Psoas muscle (tissue), 7 donors: ENCODE measurements at regions not wholly inside any gene's neighbourhood (a gene's known extent, or its start where the extent isn't known, plus 50 kb on each side); places are given as distances from the start of the nearest gene placed in this dataset.
"Not testable (repeated sequence)": the region's sequence is repeated elsewhere in the genome, so short reads cannot be mapped to it uniquely, and the experiment has no call there.

Experiments used
- ATAC-seq, 4 donors: fragments of 200-7000 bp; cut with Tn5 transposase; one replicate each; pipeline ENCODE4 v1.9.1; 2020; ENCODE audit warnings: moderate library complexity in 3 of 4, mild to moderate bottlenecking in 2 of 4
- DNase-seq, 2 donors: peaks; one replicate each; pipeline ENCODE4 v3.0.0-alpha.2; 2020
- H3K27ac ChIP-seq: fragments of 200-600 bp; one replicate; pipeline ENCODE4 v1.8.0; 2022
- H3K27me3 ChIP-seq, 3 donors: fragments of 200-600 bp in 1 of 3; one replicate each; pipeline versions ENCODE4 v1.6.1 to v1.8.0; 2013 to 2022; ENCODE audit warnings: low read length in 2 of 3, mild to moderate bottlenecking in 2 of 3, moderate library complexity in 1 of 3; ENCODE audit not compliant: insufficient read depth in 3 of 3
- H3K36me3 ChIP-seq, 2 donors: fragments of 200-600 bp in 1 of 2; one replicate each; pipeline versions ENCODE4 v1.6.1 to v1.8.0; 2013 to 2022; ENCODE audit warnings: low read depth in 1 of 2, mild to moderate bottlenecking in 1 of 2, moderate library complexity in 1 of 2; ENCODE audit not compliant: insufficient read depth in 1 of 2
- H3K4me1 ChIP-seq: fragments of 200-600 bp; one replicate; pipeline ENCODE4 v1.8.0; 2022
- H3K4me3 ChIP-seq: fragments of 200-600 bp; one replicate; pipeline ENCODE4 v1.8.0; 2022; ENCODE audit warnings: mild to moderate bottlenecking
- H3K9me3 ChIP-seq: fragments of 200-600 bp; one replicate; pipeline ENCODE4 v1.8.0; 2022
- WGBS, 3 donors: extraction: QIAGEN DNeasy Blood & Tissue Kit; methylation state at CpG; one replicate each; pipeline versions ENCODE4 v1.1.6 to v1.1.7; 2013; 5-methylcytosine and 5-hydroxymethylcytosine counted together
- intact Hi-C, 2 donors: fragments of 100-400 bp; cut with DNase I; formaldehyde crosslinking; loops; one replicate each; pipeline versions ENCODE4 v1.11.0 to v1.14.2; 2022
- donor health status: healthy with polysubstance abuse.
- donor health status: DM: no; HTN: no; CAD: no; lungs with moderate emphysema.
- donor health status: Bipolar disorder and iron deficiency.
- donor health status: healthy.
- donor health status: DM: yes; HTN: yes; CAD: no.
- donor health status: DM: no; HTN: no; CAD: no.
- donor health status: DM: yes; HTN: yes; CAD: no.

DNA sequence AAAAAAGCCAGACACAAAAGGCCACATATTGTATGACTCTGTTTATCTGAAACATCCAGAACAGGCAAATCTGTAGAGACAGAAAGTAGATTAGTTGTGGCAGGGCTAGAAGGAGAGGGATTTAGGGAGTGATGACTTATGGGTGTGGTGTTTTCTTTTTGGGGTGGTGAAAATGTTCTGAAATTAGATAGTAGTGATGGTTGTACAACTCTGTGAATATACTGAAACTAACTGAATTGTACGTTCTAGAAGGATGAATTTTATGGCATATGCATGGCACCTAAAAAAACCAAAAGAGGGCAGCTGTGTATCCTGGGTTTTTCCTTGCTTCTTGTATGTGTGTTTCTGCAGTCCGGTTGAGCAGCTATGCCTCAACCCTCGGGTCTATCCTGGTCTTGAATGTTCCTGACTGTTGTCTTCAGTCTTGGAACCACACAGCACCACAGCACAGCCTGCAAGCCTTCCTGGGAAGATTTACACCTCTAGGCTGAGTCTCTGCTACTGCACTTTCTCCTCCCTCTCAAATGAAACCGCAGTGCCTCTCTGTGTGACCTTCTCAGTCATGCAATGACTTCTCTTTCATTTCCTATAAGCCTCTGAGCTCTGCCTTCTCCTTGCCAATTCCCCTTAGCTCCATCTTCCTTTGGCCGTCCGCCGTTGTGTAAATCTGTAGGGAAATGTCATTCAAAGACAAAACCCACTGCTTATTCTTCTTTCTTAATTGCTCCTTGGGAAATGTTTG lies 269.1 kb upstream of the PLGLB1 start:
- intact Hi-C loops, ATAC-seq: not testable (repeated sequence)

DNA sequence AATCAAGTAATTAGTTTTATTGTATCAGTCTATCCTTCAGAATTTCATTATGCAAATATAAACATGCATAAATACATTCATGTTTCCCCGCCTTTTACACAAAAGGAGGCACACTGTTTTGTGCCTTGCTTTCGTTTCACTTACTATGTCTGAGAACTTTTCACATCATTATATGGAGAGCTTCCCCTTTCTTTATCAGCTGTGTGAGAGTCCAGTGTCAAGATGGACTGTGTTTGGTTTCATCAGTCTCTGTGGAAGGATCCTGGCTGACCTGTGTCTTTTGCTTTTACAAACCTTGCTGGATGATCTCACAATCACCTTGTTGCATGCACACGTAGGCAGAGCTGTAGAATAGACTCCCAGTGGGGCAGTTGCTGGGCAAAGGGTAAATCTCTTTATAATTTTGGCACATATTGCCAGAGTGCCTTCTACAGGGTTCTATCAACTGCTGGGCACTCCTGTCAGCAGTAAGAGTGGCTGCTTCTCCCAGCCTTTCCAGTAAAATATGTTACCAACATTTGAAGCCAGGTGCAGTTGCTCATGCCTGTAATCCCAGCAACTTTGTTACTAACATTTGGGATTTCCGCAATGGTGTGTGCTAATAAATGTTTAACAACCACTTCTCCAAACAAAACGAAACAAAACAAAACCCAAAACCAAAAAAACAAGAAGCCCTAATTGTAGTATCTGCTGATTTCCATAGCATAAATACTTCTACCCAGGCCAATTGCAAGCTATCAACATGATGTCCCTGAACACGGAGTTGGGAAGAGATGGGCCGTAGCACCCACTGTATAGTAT lies 270.0 kb upstream of the PLGLB1 start:
- H3K4me1 ChIP-seq, H3K27me3 ChIP-seq, DNase-seq, intact Hi-C loops, H3K9me3 ChIP-seq, H3K4me3 ChIP-seq, H3K27ac ChIP-seq, ATAC-seq, H3K36me3 ChIP-seq: not testable (repeated sequence)
- 66 to 79% (median 70%) methylated on average over 6 of the region's 7 CpGs for WGBS, 3 donors

More for the DNA sequence above, 269.1 kb upstream of the PLGLB1 start:
- H3K36me3 ChIP-seq, H3K27ac ChIP-seq, H3K9me3 ChIP-seq, H3K27me3 ChIP-seq, H3K4me3 ChIP-seq, H3K4me1 ChIP-seq, DNase-seq: not testable (repeated sequence)
- WGBS, 3 donors: 40 to 47% (median 45%) methylated on average over 5 of the region's 7 CpGs

DNA sequence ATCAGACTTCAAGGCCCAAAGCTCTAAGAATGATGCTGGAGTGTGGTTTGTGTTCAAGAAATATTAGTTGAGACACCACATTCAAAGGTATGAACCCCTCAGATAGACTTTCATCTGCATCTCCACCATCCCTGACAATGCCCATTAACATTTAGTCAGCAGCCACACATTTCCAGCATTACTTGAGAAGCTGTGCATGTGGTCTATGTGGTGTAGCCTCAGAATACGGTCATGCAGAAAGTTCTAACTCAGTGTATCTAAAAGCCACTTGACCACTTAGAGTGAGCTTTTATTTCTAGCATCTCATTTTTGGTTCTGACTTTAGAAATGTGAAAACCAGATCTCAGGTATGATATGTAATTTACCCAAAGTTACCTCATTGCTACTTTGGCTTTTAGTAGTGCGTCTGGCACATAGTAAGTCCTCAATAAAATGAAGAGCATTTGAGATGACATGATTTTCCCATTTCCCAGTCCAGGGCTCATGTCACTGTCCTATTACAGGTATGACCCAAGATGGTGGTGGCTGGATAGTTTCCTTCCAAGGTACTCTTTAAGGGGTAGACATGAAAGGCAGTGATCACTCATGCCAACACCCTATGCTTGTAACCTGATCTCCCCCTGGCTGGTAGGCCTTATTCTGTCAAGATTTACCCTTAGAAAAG lies 272.4 kb upstream of the PLGLB1 start:
- H3K27ac ChIP-seq, intact Hi-C loops: not testable (repeated sequence)
- WGBS, 3 donors: 89 to 100% (median 96%) methylated on average over 2 of the region's 2 CpGs

DNA sequence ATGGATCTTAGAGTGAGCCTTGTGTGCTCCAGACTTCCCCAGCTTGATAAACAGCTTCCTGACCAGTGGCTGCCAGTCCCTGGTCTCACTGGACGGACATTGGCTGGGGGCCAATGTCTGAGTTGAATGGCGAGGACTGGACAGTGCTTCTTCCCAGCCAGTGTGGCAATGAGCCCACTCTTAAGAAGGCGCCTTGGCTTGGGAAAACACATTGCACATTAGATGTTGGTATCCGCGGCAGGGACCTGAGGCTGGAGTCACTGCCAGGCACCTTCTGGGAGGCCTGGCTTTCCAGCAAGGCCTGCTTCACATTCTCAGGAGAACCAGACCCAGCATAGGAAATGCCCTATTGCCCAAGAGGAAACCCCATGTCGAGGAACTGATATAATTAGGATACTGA lies 273.5 kb upstream of the PLGLB1 start:
- not testable (repeated sequence) for H3K27ac ChIP-seq

More for the DNA sequence above, 272.4 kb upstream of the PLGLB1 start:
- H3K4me3 ChIP-seq, H3K36me3 ChIP-seq, H3K27me3 ChIP-seq, H3K9me3 ChIP-seq, H3K4me1 ChIP-seq, ATAC-seq, DNase-seq: not testable (repeated sequence)

DNA sequence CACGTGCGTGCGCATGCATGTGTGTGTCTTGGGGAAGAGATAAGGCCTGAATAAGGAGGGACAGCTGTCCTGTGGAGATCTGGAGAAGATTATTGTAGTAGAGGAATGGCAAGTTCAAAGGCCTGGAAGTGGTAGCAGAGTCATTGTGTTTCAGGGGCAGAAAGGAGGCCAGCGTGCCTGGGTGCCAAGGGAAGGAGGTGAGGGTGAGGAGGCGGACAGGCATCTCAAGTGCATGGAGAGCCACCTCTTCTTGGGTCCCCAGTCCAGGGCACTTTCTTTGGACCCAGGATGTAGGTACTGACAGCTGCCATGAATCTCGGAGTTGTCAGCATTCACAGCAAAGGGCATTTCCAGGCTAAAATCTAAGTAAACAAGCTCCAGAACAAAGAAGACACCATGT lies 279.7 kb upstream of the PLGLB1 start:
- H3K9me3 ChIP-seq, DNase-seq, H3K4me1 ChIP-seq, H3K36me3 ChIP-seq, ATAC-seq, intact Hi-C loops, H3K27me3 ChIP-seq, H3K27ac ChIP-seq, H3K4me3 ChIP-seq: not testable (repeated sequence)
- 87 to 91% (median 88%) methylated on average over 5 to 6 of the region's 6 CpGs for WGBS, 3 donors

More for the DNA sequence above, 273.5 kb upstream of the PLGLB1 start:
- WGBS, 3 donors: 33 to 39% (median 38%) methylated on average over 6 of the region's 6 CpGs
- DNase-seq, H3K4me1 ChIP-seq, ATAC-seq, H3K27me3 ChIP-seq, H3K36me3 ChIP-seq, intact Hi-C loops, H3K4me3 ChIP-seq, H3K9me3 ChIP-seq: not testable (repeated sequence)

DNA sequence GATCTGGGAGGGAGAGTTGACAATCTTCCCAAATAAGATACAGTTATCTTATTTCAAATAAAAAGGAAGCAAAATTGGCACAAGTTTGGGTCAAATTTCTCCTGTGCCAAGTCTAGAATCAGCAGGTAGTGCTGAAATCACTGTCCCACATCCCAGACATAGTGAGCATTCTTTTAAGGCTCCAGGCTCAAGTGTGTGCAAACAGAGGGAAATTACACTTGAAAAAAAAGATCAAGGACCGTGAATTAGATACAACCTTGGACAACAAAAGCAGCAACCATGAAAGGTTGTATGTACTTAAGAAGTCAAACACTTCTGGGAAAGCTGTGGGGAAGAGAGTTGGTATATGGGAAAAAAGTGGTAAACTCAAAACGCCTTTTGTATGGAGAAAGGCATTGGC lies 280.2 kb upstream of the PLGLB1 start:
- H3K4me3 ChIP-seq, H3K4me1 ChIP-seq, H3K27ac ChIP-seq, intact Hi-C loops, H3K36me3 ChIP-seq, ATAC-seq, DNase-seq, H3K9me3 ChIP-seq, H3K27me3 ChIP-seq: not testable (repeated sequence)
- 66 to 69% (median 68%) methylated on average over 1 of the region's 2 CpGs for WGBS, 3 donors

DNA sequence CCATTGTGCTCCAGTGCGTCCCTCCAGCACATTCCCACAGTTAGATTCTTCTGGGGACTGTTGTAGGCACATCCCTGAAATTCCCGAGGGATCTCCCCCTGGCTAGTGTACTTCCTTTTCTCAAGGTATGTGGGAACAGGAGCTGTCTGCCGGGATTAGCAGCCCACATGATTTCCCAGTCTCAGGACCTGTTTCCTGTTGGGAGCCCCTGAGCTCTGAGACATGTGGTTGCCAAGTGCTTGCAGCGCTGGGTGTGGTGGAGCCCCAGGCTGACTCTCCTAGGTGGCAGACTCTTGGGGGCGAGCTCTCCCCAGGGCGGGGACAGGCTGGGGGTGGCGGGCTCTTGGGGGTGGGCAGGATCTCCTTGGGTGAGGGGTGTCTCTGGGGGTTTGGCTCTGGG lies 287.0 kb upstream of the PLGLB1 start:
- H3K4me1 ChIP-seq, H3K27ac ChIP-seq, H3K36me3 ChIP-seq, DNase-seq, H3K4me3 ChIP-seq, intact Hi-C loops, H3K27me3 ChIP-seq, H3K9me3 ChIP-seq: not testable (repeated sequence)
- ATAC-seq: peak in 1 of 4 donors; percentile 30
- 74 to 90% (median 84%) methylated on average over 3 of the region's 7 CpGs for WGBS, 3 donors

DNA sequence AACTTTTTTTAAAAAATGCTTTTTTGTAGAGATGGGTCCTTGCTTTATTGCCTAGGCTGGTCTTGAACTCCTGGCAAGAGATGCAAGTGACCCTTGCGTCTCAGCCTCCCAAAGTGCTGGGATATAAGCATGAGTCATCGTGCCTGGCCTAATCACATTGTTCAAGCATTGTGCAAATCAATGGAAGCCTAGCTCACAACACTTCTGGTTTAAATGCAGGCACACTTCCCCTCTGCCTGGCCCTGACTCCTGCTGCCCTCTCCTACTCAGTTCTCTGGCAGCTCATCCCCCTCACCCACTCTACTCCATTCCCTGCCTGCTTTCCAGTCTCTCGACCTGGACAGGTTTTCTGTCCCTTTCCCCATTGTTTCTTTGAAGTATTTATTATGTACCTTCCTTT lies 288.1 kb upstream of the PLGLB1 start:
- H3K4me1 ChIP-seq, intact Hi-C loops, H3K4me3 ChIP-seq, H3K36me3 ChIP-seq, DNase-seq, H3K9me3 ChIP-seq, H3K27ac ChIP-seq, H3K27me3 ChIP-seq, ATAC-seq: not testable (repeated sequence)
- 44 to 62% (median 50%) methylated on average over 1 to 3 of the region's 3 CpGs for WGBS, 3 donors

DNA sequence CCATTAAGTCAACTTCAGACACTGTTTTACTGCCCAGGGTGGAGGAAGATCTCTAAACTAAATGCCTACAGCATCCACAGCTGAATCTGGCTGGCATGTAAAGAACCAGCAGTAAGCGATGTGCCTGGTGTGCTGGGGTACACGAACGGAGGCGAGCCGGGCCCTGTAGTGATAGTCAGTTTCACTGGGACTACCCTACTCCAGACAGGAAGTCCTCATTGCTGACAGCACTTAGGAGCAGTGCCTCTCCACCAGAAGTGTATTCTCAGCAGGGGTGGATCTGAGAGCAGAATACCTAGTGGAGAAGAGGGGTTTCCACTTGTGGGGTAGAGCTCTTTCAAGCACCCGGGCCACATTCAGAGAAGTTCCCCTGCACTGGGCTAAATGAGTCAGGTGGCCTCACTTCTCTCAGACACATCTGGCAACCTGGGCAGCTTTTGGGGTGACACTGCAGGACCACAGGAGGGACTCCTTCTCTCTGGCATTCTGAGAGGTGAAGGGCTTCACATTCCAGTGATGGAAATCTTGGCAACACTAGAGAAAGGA lies 290.3 kb upstream of the PLGLB1 start:
- H3K9me3 ChIP-seq, H3K4me1 ChIP-seq, ATAC-seq, H3K36me3 ChIP-seq, H3K27me3 ChIP-seq, DNase-seq, H3K4me3 ChIP-seq, H3K27ac ChIP-seq, intact Hi-C loops: not testable (repeated sequence)
- 87 to 99% (median 93%) methylated on average over 5 of the region's 6 CpGs for WGBS, 3 donors

DNA sequence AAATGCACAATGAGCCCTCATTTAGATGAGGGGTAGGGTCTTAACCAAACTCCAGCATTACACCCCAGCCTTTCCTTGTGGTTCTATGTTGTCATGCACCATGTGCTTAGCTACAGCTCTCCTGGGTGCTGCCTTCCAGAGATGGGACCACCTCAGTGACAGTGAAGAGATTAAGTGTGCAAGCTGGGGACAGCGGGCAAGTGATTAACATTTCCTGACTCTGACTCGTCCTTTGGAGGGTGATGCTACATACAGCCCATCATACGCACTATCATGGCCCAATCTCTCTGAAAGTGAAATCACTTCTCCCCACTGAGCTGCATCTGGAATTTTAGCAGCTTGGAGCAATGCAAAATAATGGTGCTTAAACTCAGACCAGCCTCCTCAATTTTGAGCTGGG lies 293.0 kb upstream of the PLGLB1 start:
- H3K36me3 ChIP-seq, H3K27me3 ChIP-seq, H3K4me3 ChIP-seq, DNase-seq, H3K4me1 ChIP-seq, H3K9me3 ChIP-seq, H3K27ac ChIP-seq, intact Hi-C loops, ATAC-seq: not testable (repeated sequence)
- 75 to 79% (median 77%) methylated on average over 3 of the region's 3 CpGs for WGBS, 3 donors
